ENCODE measurements at regions not wholly inside any gene's neighbourhood (a gene's known extent, or its start where the extent isn't known, plus 50 kb on each side); places are given as distances from the start of the nearest gene placed in this dataset.

GRCh38 chr22:25487508-25487907 is 77.0 kb upstream of the GRK3 start:
- no peak overlapping the region for H2AFZ ChIP-seq (ENCODE audit: insufficient read depth, low read length, poor library complexity)
- peaks cover 5% of the 10 kb centered on the region for H3K9me3 ChIP-seq (ENCODE audit: insufficient read depth, low read depth, low read length)
- no peak overlapping the region for H3K18ac ChIP-seq (ENCODE audit: low read length)
- H3K4me2 ChIP-seq (ENCODE audit: low read length): no peak overlapping the region
- no peaks in the 10 kb centered on the region for H3K79me1 ChIP-seq (ENCODE audit: low read length)
- no peak overlapping the region for H3K23ac ChIP-seq (ENCODE audit: low read length)
- H3K4ac ChIP-seq (ENCODE audit: low read depth, low read length): no peak overlapping the region
- no peak overlapping the region for H2BK12ac ChIP-seq (ENCODE audit: low read length)
- H2AK5ac ChIP-seq (ENCODE audit: low read length): no peak overlapping the region
- H3K36me3 ChIP-seq (ENCODE audit: control insufficient read depth in 1 of 2, insufficient read depth in 2 of 2, low read length in 2 of 2): peaks cover 8 to 13% of the 10 kb centered on the region in 2 experiments
- no peak overlapping the region for H3K27ac ChIP-seq (ENCODE audit: low read depth, low read length)
- H3K4me3 ChIP-seq (ENCODE audit: low read depth, low read length): no peak overlapping the region
- no peak overlapping the region for H2BK120ac ChIP-seq (ENCODE audit: insufficient read depth, low read length, poor library complexity)
- H4K91ac ChIP-seq (ENCODE audit: low read depth, low read length): no peak overlapping the region
- no peak overlapping the region for H3K14ac ChIP-seq (ENCODE audit: low read length)
- H4K12ac ChIP-seq (ENCODE audit: low read depth, low read length): no peak overlapping the region
- no peak overlapping the region for H4K8ac ChIP-seq (ENCODE audit: low read depth, low read length)
- no peaks in the 10 kb centered on the region for H3K4me1 ChIP-seq (ENCODE audit: control insufficient read depth in 1 of 2, insufficient read depth in 2 of 2, low read length in 2 of 2)
- no peak overlapping the region for H2BK5ac ChIP-seq (ENCODE audit: low read depth, low read length, poor library complexity)
- H3K79me2 ChIP-seq (ENCODE audit: control insufficient read depth, insufficient read depth, low read length, poor library complexity): no peaks in the 10 kb centered on the region
- H3K27me3 ChIP-seq (ENCODE audit: insufficient read depth, low read length): no peaks in the 10 kb centered on the region
- no peak for DNase-seq
- WGBS (ENCODE audit: extremely low coverage, insufficient coverage, insufficient read length): 100% methylated on average over 6 of the region's 6 CpGs
- H3K9ac ChIP-seq (ENCODE audit: low read length): no peak overlapping the region

GRCh38 chr22:25488244-25489020 is 76.0 kb upstream of the GRK3 start:
- H2BK12ac ChIP-seq (ENCODE audit: low read length): no peak overlapping the region
- no peak overlapping the region for H2BK120ac ChIP-seq (ENCODE audit: insufficient read depth, low read length, poor library complexity)
- no peaks in the 10 kb centered on the region for H3K4me1 ChIP-seq (ENCODE audit: control insufficient read depth in 1 of 2, insufficient read depth in 2 of 2, low read length in 2 of 2)
- no peak overlapping the region for H4K12ac ChIP-seq (ENCODE audit: low read depth, low read length)
- H3K4ac ChIP-seq (ENCODE audit: low read depth, low read length): no peak overlapping the region
- peaks cover 5% of the 10 kb centered on the region for H3K9me3 ChIP-seq (ENCODE audit: insufficient read depth, low read depth, low read length)
- H3K36me3 ChIP-seq (ENCODE audit: control insufficient read depth in 1 of 2, insufficient read depth in 2 of 2, low read length in 2 of 2): peaks cover 8 to 13% of the 10 kb centered on the region in 2 experiments
- no peak overlapping the region for H3K4me2 ChIP-seq (ENCODE audit: low read length)
- no peaks in the 10 kb centered on the region for H3K27me3 ChIP-seq (ENCODE audit: insufficient read depth, low read length)
- no peaks in the 10 kb centered on the region for H3K79me1 ChIP-seq (ENCODE audit: low read length)
- H2BK5ac ChIP-seq (ENCODE audit: low read depth, low read length, poor library complexity): no peak overlapping the region
- H3K9ac ChIP-seq (ENCODE audit: low read length): no peak overlapping the region
- no peaks in the 10 kb centered on the region for H3K79me2 ChIP-seq (ENCODE audit: control insufficient read depth, insufficient read depth, low read length, poor library complexity)
- no peak overlapping the region for H3K18ac ChIP-seq (ENCODE audit: low read length)
- H4K91ac ChIP-seq (ENCODE audit: low read depth, low read length): no peak overlapping the region
- H3K4me3 ChIP-seq (ENCODE audit: low read depth, low read length): no peak overlapping the region
- no peak overlapping the region for H2AK5ac ChIP-seq (ENCODE audit: low read length)
- no peak for DNase-seq
- no peak overlapping the region for H3K27ac ChIP-seq (ENCODE audit: low read depth, low read length)
- no peak overlapping the region for H4K8ac ChIP-seq (ENCODE audit: low read depth, low read length)
- H2AFZ ChIP-seq (ENCODE audit: insufficient read depth, low read length, poor library complexity): no peak overlapping the region
- H3K23ac ChIP-seq (ENCODE audit: low read length): no peak overlapping the region
- no peak overlapping the region for H3K14ac ChIP-seq (ENCODE audit: low read length)
- WGBS (ENCODE audit: extremely low coverage, insufficient coverage, insufficient read length): no CpG with 5 or more reads among the region's 3 CpGs

GRCh38 chr22:25489947-25490346 is 74.5 kb upstream of the GRK3 start:
- Histone ChIP-seq H2BK12ac (ENCODE audit: low read length) (no peak overlapping the region), H3K9ac (ENCODE audit: low read length) (no peak overlapping the region), H3K9me3 (ENCODE audit: insufficient read depth, low read depth, low read length) (peaks cover 5% of the 10 kb centered on the region), H2BK120ac (ENCODE audit: insufficient read depth, low read length, poor library complexity) (no peak overlapping the region), H4K91ac (ENCODE audit: low read depth, low read length) (no peak overlapping the region), H3K18ac (ENCODE audit: low read length) (no peak overlapping the region), H3K23ac (ENCODE audit: low read length) (no peak overlapping the region), H3K4me2 (ENCODE audit: low read length) (no peak overlapping the region), H4K8ac (ENCODE audit: low read depth, low read length) (no peak overlapping the region), H2BK5ac (ENCODE audit: low read depth, low read length, poor library complexity) (no peak overlapping the region), H3K27me3 (ENCODE audit: insufficient read depth, low read length) (no peaks in the 10 kb centered on the region), H3K14ac (ENCODE audit: low read length) (no peak overlapping the region), H3K27ac (ENCODE audit: low read depth, low read length) (no peak overlapping the region), H2AFZ (ENCODE audit: insufficient read depth, low read length, poor library complexity) (no peak overlapping the region), H3K79me2 (ENCODE audit: control insufficient read depth, insufficient read depth, low read length, poor library complexity) (no peaks in the 10 kb centered on the region), H2AK5ac (ENCODE audit: low read length) (no peak overlapping the region), H3K4me1 (ENCODE audit: control insufficient read depth in 1 of 2, insufficient read depth in 2 of 2, low read length in 2 of 2) (no peaks in the 10 kb centered on the region), H3K4me3 (ENCODE audit: low read depth, low read length) (no peak overlapping the region), H3K79me1 (ENCODE audit: low read length) (no peaks in the 10 kb centered on the region), H4K12ac (ENCODE audit: low read depth, low read length) (no peak overlapping the region), H3K36me3 (ENCODE audit: control insufficient read depth in 1 of 2, insufficient read depth in 2 of 2, low read length in 2 of 2) (peaks cover 1 to 3% of the 10 kb centered on the region in 2 experiments), H3K4ac (ENCODE audit: low read depth, low read length) (no peak overlapping the region)
- no CpG with 5 or more reads among the region's 1 CpG for whole genome bisulfite sequencing (ENCODE audit: extremely low coverage, insufficient coverage, insufficient read length)
- DNase-seq: no peak

- no peak for DNase-seq
- Histone ChIP-seq H4K91ac (ENCODE audit: low read depth, low read length) (no peak overlapping the region), H3K4me3 (ENCODE audit: low read depth, low read length) (no peak overlapping the region), H3K9me3 (ENCODE audit: insufficient read depth, low read depth, low read length) (peaks cover 5% of the 10 kb centered on the region), H3K27ac (ENCODE audit: low read depth, low read length) (no peak overlapping the region), H3K18ac (ENCODE audit: low read length) (no peak overlapping the region), H3K36me3 (ENCODE audit: control insufficient read depth in 1 of 2, insufficient read depth in 2 of 2, low read length in 2 of 2) (no peaks in the 10 kb centered on the region), H3K4me2 (ENCODE audit: low read length) (no peak overlapping the region), H4K12ac (ENCODE audit: low read depth, low read length) (no peak overlapping the region), H3K27me3 (ENCODE audit: insufficient read depth, low read length) (no peaks in the 10 kb centered on the region), H3K4me1 (ENCODE audit: control insufficient read depth in 1 of 2, insufficient read depth in 2 of 2, low read length in 2 of 2) (no peaks in the 10 kb centered on the region), H4K8ac (ENCODE audit: low read depth, low read length) (no peak overlapping the region), H2BK120ac (ENCODE audit: insufficient read depth, low read length, poor library complexity) (no peak overlapping the region), H3K9ac (ENCODE audit: low read length) (no peak overlapping the region), H3K79me2 (ENCODE audit: control insufficient read depth, insufficient read depth, low read length, poor library complexity) (no peaks in the 10 kb centered on the region), H3K14ac (ENCODE audit: low read length) (no peak overlapping the region), H3K23ac (ENCODE audit: low read length) (no peak overlapping the region), H2AK5ac (ENCODE audit: low read length) (no peak overlapping the region), H3K4ac (ENCODE audit: low read depth, low read length) (no peak overlapping the region), H2AFZ (ENCODE audit: insufficient read depth, low read length, poor library complexity) (no peak overlapping the region), H3K79me1 (ENCODE audit: low read length) (no peaks in the 10 kb centered on the region), H2BK12ac (ENCODE audit: low read length) (no peak overlapping the region), H2BK5ac (ENCODE audit: low read depth, low read length, poor library complexity) (no peak overlapping the region)
- whole genome bisulfite sequencing (ENCODE audit: extremely low coverage, insufficient coverage, insufficient read length): no CpG with 5 or more reads among the region's 5 CpGs
These were observed 73.6 kb upstream of the GRK3 start for GRCh38 chr22:25490896-25491295.

Measured in trophoblast cell (in vitro differentiated cells and primary cell).